Suppressor macrophage (primary cell): ENCODE measurements at regions not wholly inside any gene's neighbourhood (a gene's known extent, or its start where the extent isn't known, plus 50 kb on each side); places are given as distances from the start of the nearest gene placed in this dataset.
A peak's percentile ranks its signal among the peaks of the same experiment; 100 is the strongest.

Experiments
- DNase-seq, 4 experiments: peaks; one replicate each; pipeline ENCODE4 v3.0.0-alpha.2; 2020 to 2022

GRCh38 chr16:6363396-6363795 lies 969.2 kb upstream of the RBFOX1 start:
- no peak for DNase-seq

- DNase-seq, result no peak
Measured at GRCh38 chr16:6362321-6362720, 970.3 kb upstream of the RBFOX1 start.

GRCh38 chr16:6360641-6361040 lies 972.0 kb upstream of the RBFOX1 start:
- no peak for DNase-seq

GRCh38 chr16:6356911-6357310 lies 975.7 kb upstream of the RBFOX1 start:
- DNase-seq, result no peak

GRCh38 chr16:6349725-6350124 lies 982.9 kb upstream of the RBFOX1 start:
- DNase-seq, result no peak

GRCh38 chr16:6345090-6345489 lies 987.6 kb upstream of the RBFOX1 start:
- no peak for DNase-seq

- no peak for DNase-seq
Measured at GRCh38 chr16:6343157-6343556, 989.5 kb upstream of the RBFOX1 start.

- DNase-seq, result no peak
Measured at GRCh38 chr16:6341981-6342380, 990.7 kb upstream of the RBFOX1 start.

GRCh38 chr16:6335072-6335471 lies 997.6 kb upstream of the RBFOX1 start:
- DNase-seq, result peak in 2 of 4 experiments; percentile 8 to 12

GRCh38 chr16:6331770-6332169 lies 1000.9 kb upstream of the RBFOX1 start:
- no peak for DNase-seq

GRCh38 chr16:6317934-6318333 lies 1014.7 kb upstream of the RBFOX1 start:
- no peak for DNase-seq

- no peak for DNase-seq
Measured at GRCh38 chr16:6309271-6309670, 1023.4 kb upstream of the RBFOX1 start.

GRCh38 chr16:6308176-6308575 lies 1024.5 kb upstream of the RBFOX1 start:
- DNase-seq, result no peak

GRCh38 chr16:6300523-6300922 lies 1032.1 kb upstream of the RBFOX1 start:
- no peak for DNase-seq

- no peak for DNase-seq
Measured at GRCh38 chr16:6297666-6298410, 1034.8 kb upstream of the RBFOX1 start.

- no peak for DNase-seq
Measured at GRCh38 chr16:6286176-6286575, 1046.5 kb upstream of the RBFOX1 start.

- no peak for DNase-seq
Measured at GRCh38 chr16:6284731-6285130, 1047.9 kb upstream of the RBFOX1 start.

GRCh38 chr16:6281994-6282393 lies 1050.7 kb upstream of the RBFOX1 start:
- no peak for DNase-seq

- DNase-seq, result no peak
Measured at GRCh38 chr16:6281274-6281673, 1051.4 kb upstream of the RBFOX1 start.

GRCh38 chr16:6280055-6280454 lies 1052.6 kb upstream of the RBFOX1 start:
- DNase-seq, result no peak

GRCh38 chr16:6279286-6279685 lies 1053.4 kb upstream of the RBFOX1 start:
- DNase-seq, result no peak

- DNase-seq, result no peak
Measured at GRCh38 chr16:6274351-6274750, 1058.3 kb upstream of the RBFOX1 start.

GRCh38 chr16:6267682-6268081 lies 1065.0 kb upstream of the RBFOX1 start:
- DNase-seq, result no peak

- no peak for DNase-seq
Measured at GRCh38 chr16:6266703-6267102, 1065.9 kb upstream of the RBFOX1 start.

GRCh38 chr16:6265968-6266367 lies 1066.7 kb upstream of the RBFOX1 start:
- no peak for DNase-seq
